GM18502 (cell line): ENCODE measurements at regions not wholly inside any gene's neighbourhood (a gene's known extent, or its start where the extent isn't known, plus 50 kb on each side); places are given as distances from the start of the nearest gene placed in this dataset.
"Not testable (repeated sequence)": the region's sequence is repeated elsewhere in the genome, so short reads cannot be mapped to it uniquely, and the experiment has no call there.

Experiments used
- ATAC-seq: cut with Tn5 transposase; IDR thresholded peaks from one replicate; pipeline ENCODE4 v1.9.1; 2021; ENCODE audit warnings: mild to moderate bottlenecking; ENCODE audit not compliant: unreplicated experiment, poor library complexity

- no peak for ATAC-seq
Observed at GRCh38 chr9:107862323-107862722, 372.8 kb upstream of the KLF4 start.

GRCh38 chr9:107861075-107861474, 371.5 kb upstream of the KLF4 start:
- no peak for ATAC-seq

- no peak for ATAC-seq
Observed at GRCh38 chr9:107858260-107858659, 368.7 kb upstream of the KLF4 start.

- ATAC-seq = no peak
Observed at GRCh38 chr9:107856633-107857032, 367.1 kb upstream of the KLF4 start.

DNA sequence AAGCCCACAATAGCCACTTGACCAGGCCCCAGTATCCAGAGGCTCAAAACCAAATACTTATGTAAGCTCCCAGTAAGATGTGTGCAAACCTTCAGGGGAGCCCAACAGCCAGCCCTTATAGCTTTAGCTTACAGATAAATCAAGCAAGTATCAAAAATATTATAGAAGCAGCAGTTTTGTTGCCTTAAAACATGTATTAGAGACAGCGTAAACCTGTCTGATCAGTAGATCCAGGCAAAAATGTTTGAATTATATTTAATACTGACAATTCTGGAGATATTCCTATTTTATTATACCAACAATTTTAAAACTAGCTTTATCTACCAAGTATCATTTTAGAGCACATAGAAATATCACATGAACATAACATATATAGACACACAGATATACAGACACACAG, 365.6 kb upstream of the KLF4 start:
- ATAC-seq = no peak

DNA sequence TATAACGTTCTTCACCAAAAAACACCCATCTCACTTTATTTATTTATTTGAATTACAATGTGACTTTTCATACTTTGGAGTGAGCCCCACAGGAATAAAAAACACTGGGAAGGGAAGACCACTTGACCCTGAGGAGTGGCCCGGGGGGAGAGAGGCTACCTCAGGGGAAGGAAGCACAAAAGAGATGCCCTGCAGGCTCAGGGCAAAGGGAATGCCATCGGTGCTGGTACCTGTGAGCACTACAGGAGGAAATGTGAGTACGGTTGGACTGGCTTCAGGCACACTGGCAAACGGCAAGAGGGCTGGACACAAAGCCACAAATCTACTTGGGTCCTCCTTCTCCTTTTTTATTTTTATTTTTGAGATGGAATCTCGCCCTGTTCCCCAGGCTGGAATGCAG, 363.9 kb upstream of the KLF4 start:
- no peak for ATAC-seq

DNA sequence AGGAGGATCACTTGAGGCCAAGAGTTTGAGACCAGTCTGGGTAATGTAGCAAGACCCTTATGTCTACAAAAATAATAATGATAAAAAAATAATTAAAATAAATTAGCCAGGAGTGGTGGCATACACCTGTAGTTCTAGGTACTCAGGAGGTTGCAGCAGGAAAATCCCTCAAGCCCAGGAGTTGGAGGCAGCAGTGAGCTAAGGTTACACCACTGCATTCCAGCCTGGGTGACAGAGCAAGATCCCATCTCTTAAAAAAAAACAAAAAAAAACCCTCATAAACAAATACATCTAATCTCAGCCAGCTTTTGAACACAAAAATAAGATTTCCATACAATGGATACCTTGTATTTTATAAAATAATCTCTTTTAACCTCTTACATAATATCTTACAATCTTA, 363.3 kb upstream of the KLF4 start:
- ATAC-seq = no peak

- no peak for ATAC-seq
Observed at GRCh38 chr9:107850653-107851052, 361.1 kb upstream of the KLF4 start.

DNA sequence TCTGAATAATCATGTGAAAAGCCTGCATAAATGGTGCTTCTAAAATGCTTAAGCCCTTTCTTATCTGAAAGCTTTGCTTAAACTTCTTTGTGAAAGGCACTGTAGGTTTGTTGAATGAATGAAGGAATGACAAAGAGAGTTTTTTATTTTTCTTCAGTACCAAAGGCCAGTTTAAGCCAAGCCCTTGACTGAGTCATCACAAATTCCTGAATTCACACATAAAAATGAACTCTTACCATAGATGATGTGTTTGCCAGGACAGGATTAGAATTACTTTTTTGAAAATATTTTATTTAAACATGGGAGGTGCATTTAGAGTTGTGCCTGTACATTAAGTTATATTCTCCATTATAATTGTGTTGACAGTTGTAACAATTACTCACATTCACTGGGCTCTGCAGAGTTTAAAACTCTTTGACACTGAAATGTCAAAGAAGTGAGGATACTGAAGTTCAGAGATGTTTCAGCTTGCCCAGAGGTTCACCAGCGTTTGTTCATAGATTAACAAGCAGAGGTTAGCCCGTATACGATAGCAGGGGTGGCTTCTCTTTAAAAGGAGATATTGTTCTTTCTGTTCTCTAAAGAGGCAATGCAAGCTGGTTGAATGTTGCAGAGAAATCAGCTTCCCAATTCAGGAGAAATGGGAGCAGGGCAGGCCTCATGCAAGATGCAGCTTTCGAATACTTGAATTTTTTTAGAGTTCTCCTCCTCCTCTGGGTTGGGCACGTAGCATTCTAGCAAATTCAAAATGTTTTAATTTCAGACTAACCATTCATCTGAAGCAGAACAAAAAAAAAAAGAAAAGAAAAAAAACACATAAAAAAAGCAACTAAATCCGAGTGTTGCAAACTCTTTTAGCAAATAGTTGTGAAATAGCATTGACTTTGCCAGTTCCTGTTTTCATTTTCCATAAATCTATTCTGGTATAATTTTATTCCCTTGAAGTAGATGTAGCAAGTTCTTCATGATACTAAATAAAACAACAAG, 358.7 kb upstream of the KLF4 start:
- ATAC-seq = no peak

GRCh38 chr9:107842530-107842929, 353.0 kb upstream of the KLF4 start:
- no peak for ATAC-seq

DNA sequence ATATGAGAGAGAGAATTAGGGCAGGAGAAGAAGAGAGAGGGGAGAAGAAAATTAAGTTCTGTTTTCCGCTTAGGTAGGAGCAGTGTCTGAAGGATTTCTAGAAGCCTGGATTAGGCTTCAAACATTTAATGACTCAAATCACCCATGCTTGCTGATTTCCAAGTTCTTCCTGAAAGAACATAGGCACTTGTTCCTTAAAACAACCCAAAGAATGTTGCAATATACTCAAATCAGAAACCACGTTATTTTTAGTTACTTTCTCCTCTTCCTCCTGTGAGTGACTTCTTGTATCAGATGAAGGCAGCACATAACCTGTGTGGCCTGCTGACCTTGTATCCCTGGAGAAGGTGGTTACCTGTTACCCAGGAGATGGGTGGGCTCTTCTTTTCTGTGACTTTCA, 351.5 kb upstream of the KLF4 start:
- ATAC-seq = no peak

GRCh38 chr9:107839371-107839770, 349.8 kb upstream of the KLF4 start:
- no peak for ATAC-seq

- no peak for ATAC-seq
Observed at GRCh38 chr9:107838766-107839165, 349.2 kb upstream of the KLF4 start.

DNA sequence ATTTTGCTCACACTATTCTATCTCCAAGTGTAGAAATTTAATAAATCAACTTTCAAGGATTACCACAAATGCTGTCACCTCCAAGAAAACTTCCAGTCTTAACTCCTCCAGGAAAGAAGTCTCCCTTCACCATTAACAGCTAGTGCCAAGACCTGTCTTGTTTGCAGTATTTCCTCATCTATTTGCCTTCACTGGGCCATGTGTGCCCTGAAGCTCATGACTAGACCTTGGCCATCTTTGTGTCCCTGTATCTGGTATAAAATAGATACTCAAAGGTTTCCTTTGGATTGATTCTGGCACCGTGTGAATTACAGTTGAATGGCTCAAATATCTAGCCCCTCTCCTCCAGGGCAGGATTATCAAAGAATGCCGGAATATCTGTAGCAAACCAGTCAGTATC, 346.7 kb upstream of the KLF4 start:
- ATAC-seq = no peak

DNA sequence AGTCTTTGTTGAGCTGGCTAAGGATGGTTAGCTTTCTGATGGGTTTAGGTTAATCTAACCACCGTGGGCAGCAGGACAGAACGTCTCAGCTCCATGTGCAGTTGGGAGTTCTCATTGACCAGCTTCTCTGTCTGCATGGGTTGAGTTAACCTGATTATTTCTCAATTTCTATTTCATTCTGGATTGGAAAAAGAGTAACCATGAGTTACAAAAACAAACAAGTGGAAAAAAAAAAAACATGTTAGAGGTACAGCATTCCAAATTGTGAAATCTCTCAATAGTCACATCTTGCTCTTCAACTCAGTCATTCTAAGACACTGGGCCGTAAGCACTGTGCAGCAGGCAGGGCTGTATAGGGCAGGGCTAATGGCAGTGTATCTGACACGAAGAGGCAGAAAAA, 343.7 kb upstream of the KLF4 start:
- ATAC-seq = no peak

DNA sequence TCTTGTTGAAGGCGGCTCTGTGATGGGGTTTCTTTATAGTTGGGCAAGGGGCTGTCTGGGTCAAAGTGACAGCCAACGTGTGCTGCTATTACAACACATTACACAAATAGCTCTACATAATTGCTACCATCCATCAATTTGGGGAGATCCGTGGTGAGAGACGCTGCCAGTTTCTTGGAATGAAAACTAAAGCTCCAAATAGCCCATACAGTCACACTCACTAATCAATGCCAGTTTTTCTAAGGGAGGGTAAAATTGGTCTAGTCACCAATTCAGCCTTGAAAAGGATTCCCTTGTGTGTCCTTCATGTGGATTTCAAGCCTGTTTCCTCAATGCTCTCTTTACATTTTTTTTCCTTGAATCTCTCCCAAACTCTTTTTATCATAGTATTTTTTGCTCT, 343.3 kb upstream of the KLF4 start:
- no peak for ATAC-seq

GRCh38 chr9:107830479-107830878, 340.9 kb upstream of the KLF4 start:
- ATAC-seq = no peak

GRCh38 chr9:107827884-107828283, 338.3 kb upstream of the KLF4 start:
- no peak for ATAC-seq

GRCh38 chr9:107827304-107827703, 337.7 kb upstream of the KLF4 start:
- peak; percentile 68 for ATAC-seq

- not testable (repeated sequence) for ATAC-seq
Observed at GRCh38 chr9:107826688-107826983, 337.1 kb upstream of the KLF4 start.

GRCh38 chr9:107824556-107824955, 335.0 kb upstream of the KLF4 start:
- ATAC-seq = no peak

- no peak for ATAC-seq
Observed at GRCh38 chr9:107819772-107820565, 330.4 kb upstream of the KLF4 start.
